ENCODE measurements at regions not wholly inside any gene's neighbourhood (a gene's known extent, or its start where the extent isn't known, plus 50 kb on each side); places are given as distances from the start of the nearest gene placed in this dataset.

- no peak for TF ChIP-seq POLR2AphosphoS5 (IDR thresholded peaks at IDR 0.05; ENCODE audit: borderline replicate concordance, low read depth, low read length)
- TF ChIP-seq FOXP2 (optimal IDR thresholded peaks at IDR 0.05; ENCODE audit: control extremely low read depth, extremely low read length, insufficient read depth): no peak
- no peak for TF ChIP-seq EZH2 (IDR thresholded peaks at IDR 0.05)
Observed at GRCh38 chr6:169094552-169094950, 159.1 kb downstream of the THBS2 start.
